HEK293 (cell line): ENCODE measurements at regions not wholly inside any gene's neighbourhood (a gene's known extent, or its start where the extent isn't known, plus 50 kb on each side); places are given as distances from the start of the nearest gene placed in this dataset.

ENCODE experiments used
- PBX3 ChIP-seq: sonication (generic); formaldehyde crosslinking; IDR thresholded peaks from 2 replicates; pipeline ENCODE4 v1.8.1; 2022; ENCODE audit warnings: mild to moderate bottlenecking, moderate library complexity, missing genetic modification reagents
- REST ChIP-seq: fragments of 450-650 bp; formaldehyde crosslinking; IDR thresholded peaks from 2 replicates; pipeline ENCODE4 v1.5.1; 2016; ENCODE audit warnings: missing biosample characterization, missing genetic modification characterization
- SETDB1 ChIP-seq: IDR thresholded peaks from one replicate; pipeline ENCODE4 v1.6.1; 2017; ENCODE audit warnings: mild to moderate bottlenecking, low read length, moderate library complexity, mixed read lengths; ENCODE audit not compliant: insufficient read length
- ZBTB17 ChIP-seq: fragments of 450-650 bp; formaldehyde crosslinking; IDR thresholded peaks from 2 replicates; pipeline ENCODE4 v1.5.1; 2016; ENCODE audit warnings: missing biosample characterization, missing genetic modification characterization
- ZBTB8A ChIP-seq: fragments of 450-650 bp; formaldehyde crosslinking; IDR thresholded peaks from 2 replicates; pipeline ENCODE4 v1.5.1; 2016; ENCODE audit warnings: missing biosample characterization, missing genetic modification characterization
- ZNF48 ChIP-seq: fragments of 450-650 bp; formaldehyde crosslinking; IDR thresholded peaks from 2 replicates; pipeline ENCODE4 v1.5.1; 2016; ENCODE audit warnings: missing biosample characterization, missing genetic modification characterization
- ZNF510 ChIP-seq: fragments of 450-650 bp; formaldehyde crosslinking; IDR thresholded peaks from 2 replicates; pipeline ENCODE4 v1.5.1; 2018; ENCODE audit warnings: mild to moderate bottlenecking, missing genetic modification characterization, missing biosample characterization; ENCODE audit not compliant: insufficient replicate concordance
- ZNF626 ChIP-seq: fragments of 450-650 bp; sonication (Bioruptor Pico); formaldehyde crosslinking; IDR thresholded peaks from 2 replicates; pipeline ENCODE4 v1.5.1; 2018; ENCODE audit warnings: missing biosample characterization, missing genetic modification characterization, inconsistent platforms
- ZNF677 ChIP-seq: fragments of 450-650 bp; IDR thresholded peaks from 2 replicates; pipeline ENCODE4 v1.5.0; 2018; ENCODE audit warnings: missing biosample characterization, mild to moderate bottlenecking, missing genetic modification characterization, moderate library complexity
- TF ChIP-seq, protein P1 (sequence below): fragments of 450-650 bp; formaldehyde crosslinking; IDR thresholded peaks from 2 replicates; pipeline ENCODE4 v1.5.1; 2016; ENCODE audit warnings: missing biosample characterization, missing genetic modification characterization
- TF ChIP-seq, protein P2 (sequence below): fragments of 450-650 bp; formaldehyde crosslinking; IDR thresholded peaks from 2 replicates; pipeline ENCODE4 v1.5.1; 2016; ENCODE audit warnings: missing biosample characterization, missing genetic modification characterization
- TF ChIP-seq, protein P3 (sequence below): fragments of 450-650 bp; formaldehyde crosslinking; conservative IDR thresholded peaks from 2 replicates; pipeline ENCODE4 v1.5.1; 2016; ENCODE audit warnings: low read depth, missing biosample characterization, missing genetic modification characterization

GRCh38 chr4:63983224-63983623, 426.0 kb downstream of the TECRL start:
- TF ChIP-seq, protein P1, sequence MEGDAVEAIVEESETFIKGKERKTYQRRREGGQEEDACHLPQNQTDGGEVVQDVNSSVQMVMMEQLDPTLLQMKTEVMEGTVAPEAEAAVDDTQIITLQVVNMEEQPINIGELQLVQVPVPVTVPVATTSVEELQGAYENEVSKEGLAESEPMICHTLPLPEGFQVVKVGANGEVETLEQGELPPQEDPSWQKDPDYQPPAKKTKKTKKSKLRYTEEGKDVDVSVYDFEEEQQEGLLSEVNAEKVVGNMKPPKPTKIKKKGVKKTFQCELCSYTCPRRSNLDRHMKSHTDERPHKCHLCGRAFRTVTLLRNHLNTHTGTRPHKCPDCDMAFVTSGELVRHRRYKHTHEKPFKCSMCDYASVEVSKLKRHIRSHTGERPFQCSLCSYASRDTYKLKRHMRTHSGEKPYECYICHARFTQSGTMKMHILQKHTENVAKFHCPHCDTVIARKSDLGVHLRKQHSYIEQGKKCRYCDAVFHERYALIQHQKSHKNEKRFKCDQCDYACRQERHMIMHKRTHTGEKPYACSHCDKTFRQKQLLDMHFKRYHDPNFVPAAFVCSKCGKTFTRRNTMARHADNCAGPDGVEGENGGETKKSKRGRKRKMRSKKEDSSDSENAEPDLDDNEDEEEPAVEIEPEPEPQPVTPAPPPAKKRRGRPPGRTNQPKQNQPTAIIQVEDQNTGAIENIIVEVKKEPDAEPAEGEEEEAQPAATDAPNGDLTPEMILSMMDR (tag by site-specific recombination) = no peak
- no peak for TF ChIP-seq ZBTB17
- no peak for TF ChIP-seq PBX3 (CRISPR knock-in tag)
- TF ChIP-seq ZNF626 (tag by site-specific recombination) = no peak
- TF ChIP-seq SETDB1 = no peak
- no peak for TF ChIP-seq ZBTB8A (tag by site-specific recombination)
- TF ChIP-seq ZNF48 = no peak
- no peak for TF ChIP-seq ZNF677
- TF ChIP-seq, protein P2, sequence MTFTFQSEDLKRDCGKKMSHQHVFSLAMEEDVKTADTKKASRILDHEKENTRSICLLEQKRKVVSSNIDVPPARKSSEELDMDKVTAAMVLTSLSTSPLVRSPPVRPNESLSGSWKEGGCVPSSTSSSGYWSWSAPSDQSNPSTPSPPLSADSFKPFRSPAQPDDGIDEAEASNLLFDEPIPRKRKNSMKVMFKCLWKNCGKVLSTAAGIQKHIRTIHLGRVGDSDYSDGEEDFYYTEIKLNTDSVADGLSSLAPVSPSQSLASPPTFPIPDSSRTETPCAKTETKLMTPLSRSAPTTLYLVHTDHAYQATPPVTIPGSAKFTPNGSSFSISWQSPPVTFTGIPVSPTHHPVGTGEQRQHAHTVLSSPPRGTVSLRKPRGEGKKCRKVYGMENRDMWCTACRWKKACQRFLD = no peak
- no peak for TF ChIP-seq REST (tag by site-specific recombination)
- TF ChIP-seq, protein P3, sequence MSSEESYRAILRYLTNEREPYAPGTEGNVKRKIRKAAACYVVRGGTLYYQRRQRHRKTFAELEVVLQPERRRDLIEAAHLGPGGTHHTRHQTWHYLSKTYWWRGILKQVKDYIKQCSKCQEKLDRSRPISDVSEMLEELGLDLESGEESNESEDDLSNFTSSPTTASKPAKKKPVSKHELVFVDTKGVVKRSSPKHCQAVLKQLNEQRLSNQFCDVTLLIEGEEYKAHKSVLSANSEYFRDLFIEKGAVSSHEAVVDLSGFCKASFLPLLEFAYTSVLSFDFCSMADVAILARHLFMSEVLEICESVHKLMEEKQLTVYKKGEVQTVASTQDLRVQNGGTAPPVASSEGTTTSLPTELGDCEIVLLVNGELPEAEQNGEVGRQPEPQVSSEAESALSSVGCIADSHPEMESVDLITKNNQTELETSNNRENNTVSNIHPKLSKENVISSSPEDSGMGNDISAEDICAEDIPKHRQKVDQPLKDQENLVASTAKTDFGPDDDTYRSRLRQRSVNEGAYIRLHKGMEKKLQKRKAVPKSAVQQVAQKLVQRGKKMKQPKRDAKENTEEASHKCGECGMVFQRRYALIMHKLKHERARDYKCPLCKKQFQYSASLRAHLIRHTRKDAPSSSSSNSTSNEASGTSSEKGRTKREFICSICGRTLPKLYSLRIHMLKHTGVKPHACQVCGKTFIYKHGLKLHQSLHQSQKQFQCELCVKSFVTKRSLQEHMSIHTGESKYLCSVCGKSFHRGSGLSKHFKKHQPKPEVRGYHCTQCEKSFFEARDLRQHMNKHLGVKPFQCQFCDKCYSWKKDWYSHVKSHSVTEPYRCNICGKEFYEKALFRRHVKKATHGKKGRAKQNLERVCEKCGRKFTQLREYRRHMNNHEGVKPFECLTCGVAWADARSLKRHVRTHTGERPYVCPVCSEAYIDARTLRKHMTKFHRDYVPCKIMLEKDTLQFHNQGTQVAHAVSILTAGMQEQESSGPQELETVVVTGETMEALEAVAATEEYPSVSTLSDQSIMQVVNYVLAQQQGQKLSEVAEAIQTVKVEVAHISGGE (tag by site-specific recombination) = no peak
- no peak for TF ChIP-seq ZNF510 (tag by site-specific recombination)
